ENCODE measurements at regions not wholly inside any gene's neighbourhood (a gene's known extent, or its start where the extent isn't known, plus 50 kb on each side); places are given as distances from the start of the nearest gene placed in this dataset.

DNA sequence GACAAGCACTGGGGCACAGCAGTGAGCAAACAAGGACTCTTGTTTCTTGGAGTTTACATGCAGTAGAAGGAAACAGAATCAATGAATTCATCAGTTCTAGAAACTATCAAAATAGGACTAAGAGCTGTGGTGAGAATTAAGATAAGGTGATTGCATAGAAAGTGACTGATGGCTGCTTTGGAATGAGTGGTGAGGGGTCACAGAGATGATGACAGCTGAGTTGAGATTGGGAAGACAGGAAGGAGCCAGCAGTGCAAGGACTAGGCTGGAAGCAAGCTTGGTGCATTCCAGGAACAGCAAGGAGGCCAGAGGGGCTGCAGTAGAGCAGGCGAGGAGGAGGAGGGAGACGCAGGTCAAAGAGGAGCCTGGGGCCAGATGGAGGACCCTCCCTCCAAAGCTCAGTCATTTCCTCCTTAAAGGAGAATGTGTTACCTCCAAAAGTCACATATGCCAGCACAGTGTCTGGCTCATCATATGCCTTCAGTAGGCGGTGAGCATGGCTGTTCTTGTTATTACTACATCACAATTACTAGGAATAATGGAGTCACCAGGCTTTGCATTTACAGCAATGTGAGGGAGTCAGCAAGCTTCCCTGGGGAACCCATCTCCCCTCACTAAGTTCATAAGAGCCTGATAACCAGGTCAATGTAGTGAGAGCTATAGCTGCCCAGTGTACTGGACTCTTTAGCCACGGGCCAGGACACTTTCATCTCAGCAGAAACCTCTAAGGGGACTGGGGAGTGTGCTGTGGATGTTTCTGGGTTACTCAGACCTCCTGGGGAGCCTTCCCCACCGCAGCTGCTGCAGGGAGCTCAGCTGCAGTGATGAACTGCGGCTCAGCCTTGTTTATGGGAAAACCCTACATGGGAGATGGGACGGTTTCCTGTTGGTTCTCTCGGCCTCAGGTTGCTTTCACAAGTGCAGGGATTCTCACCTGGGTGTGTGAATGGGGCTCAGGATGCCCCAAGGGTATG, 157.2 kb downstream of the SEC14L1 start:
- TF ChIP-seq, protein P1, sequence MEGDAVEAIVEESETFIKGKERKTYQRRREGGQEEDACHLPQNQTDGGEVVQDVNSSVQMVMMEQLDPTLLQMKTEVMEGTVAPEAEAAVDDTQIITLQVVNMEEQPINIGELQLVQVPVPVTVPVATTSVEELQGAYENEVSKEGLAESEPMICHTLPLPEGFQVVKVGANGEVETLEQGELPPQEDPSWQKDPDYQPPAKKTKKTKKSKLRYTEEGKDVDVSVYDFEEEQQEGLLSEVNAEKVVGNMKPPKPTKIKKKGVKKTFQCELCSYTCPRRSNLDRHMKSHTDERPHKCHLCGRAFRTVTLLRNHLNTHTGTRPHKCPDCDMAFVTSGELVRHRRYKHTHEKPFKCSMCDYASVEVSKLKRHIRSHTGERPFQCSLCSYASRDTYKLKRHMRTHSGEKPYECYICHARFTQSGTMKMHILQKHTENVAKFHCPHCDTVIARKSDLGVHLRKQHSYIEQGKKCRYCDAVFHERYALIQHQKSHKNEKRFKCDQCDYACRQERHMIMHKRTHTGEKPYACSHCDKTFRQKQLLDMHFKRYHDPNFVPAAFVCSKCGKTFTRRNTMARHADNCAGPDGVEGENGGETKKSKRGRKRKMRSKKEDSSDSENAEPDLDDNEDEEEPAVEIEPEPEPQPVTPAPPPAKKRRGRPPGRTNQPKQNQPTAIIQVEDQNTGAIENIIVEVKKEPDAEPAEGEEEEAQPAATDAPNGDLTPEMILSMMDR (conservative IDR thresholded peaks at IDR 0.05), result no peak
- no peak for TF ChIP-seq ZFX (IDR thresholded peaks at IDR 0.05)

All from C4-2B (cell line).